NCI-H2171 treated with DMSO at 0.1 percent for 48 hours (cell line): ENCODE measurements at regions not wholly inside any gene's neighbourhood (a gene's known extent, or its start where the extent isn't known, plus 50 kb on each side); places are given as distances from the start of the nearest gene placed in this dataset.

ENCODE experiments used
- DNase-seq: peaks from one replicate; lab custom pipeline; 2025; lab: John Stamatoyannopoulos, UW

DNA sequence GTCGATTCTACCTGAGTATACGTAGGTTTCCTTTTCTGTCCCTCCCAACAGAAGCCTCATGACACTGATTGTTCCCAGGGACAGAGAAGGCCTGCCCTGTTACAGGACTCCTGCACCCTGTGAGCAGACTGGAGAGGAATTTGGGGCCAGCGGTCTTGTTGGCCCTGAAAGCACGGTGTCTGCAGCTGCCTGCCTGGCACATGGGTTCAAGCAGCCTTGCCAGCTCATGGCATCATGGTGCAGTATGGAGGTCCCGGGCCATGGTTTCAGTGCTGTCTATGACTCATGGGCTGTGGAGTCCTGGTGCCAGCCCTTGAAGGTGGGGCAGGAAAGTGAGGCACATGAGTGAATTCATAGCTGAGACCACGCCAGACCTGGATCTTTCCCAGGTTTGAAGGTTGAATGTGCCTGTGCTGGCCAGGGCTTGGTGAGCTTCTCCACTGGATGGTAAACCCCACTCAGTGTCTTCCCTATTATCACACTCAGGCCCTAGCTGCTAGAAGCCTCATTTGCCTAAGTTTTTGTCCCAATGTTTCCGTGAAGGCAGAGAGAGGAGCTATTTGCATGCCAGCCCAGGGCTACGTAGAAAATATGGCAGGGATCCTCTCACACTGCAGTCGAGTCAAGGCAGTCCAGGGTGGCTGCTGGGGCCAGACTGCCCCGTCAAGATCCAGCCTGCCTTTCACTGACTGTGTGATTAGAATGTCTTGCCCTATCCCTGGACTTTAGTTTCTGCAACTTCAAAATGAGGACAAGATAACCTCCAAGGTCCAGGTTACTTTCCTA is 277.2 kb upstream of the CCL2 start:
- DNase-seq: no peak

DNA sequence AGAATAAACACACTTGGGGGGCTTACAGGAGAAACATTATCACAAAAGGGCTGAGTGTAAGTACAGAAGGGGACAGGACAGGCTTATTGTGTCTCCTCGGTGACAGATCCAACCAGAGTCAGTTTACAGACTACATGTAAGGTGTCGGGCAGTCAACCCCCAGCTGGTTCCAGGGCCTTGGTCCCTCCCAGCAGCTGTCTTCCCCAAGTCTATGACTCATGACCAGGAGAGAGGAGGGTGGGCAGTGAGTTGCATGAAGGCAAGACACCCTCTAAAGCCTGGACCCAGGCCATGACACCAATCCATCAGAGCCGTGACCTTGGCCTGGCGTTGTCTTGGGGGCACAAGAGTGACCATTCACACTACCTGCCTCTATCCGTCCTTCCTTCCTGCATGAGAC is 276.2 kb upstream of the CCL2 start:
- DNase-seq: no peak

DNA sequence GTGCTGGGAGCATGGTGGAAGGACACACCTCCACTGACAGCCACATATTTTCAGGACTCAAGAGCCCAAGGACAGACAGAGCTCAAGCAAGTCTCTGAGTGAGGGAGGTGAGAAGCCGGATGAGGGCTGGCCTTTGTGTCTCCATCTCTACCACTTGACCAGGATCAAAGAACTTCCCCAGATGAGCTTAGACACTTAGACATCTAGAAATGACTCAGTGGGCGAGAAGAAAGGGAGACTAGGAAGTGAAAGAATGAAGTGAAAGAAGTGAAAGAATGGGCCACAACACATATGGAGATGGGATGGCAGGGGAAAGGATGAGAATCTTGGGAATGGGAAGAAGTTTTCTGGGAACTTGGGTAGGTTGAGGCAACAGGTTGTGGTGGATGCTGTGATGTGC is 274.9 kb upstream of the CCL2 start:
- DNase-seq: no peak

DNA sequence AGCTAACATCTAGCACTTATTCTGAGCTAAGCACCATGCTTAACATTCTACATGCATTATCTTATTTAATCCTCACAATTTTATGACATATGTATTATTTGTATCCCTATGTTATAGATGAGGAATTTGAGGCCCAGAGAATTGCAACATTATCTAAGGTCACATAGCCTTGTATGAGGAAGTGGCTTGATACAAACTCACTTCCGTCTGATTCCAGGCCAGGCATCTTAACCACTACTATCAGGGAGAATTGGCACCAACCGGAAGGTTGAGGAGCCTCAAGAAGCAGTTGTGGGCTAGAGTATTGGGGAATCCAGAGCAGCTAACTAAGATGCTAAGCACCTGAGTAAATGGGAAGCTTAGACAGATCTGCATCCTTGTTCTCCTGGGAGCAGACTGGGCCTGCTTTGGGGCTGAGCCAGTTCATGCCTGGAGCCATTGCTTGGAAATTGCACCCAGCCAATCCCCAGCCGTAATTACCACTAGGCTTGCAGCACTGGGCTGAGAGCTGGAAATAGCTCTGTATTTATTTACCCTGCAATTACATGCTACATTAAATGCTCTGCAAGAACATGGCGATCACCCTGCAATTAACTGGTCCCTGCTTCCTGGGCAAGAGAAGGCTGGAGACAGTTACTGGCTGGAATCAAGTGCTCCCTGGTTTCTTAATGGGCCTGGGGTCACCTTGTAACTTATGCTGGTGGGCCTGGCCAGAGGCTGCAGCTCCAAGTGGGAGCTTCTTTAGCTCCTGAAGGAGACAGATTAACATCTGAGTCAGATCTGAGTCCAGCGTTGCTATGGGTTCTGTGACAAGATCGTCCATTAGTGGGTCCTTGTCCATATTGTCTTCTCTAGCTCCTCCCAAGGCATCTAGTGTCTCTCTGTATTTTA is 273.1 kb upstream of the CCL2 start:
- DNase-seq: peak; percentile 79

- DNase-seq: no peak
Observed at GRCh38 chr17:33982909-33983308, 272.2 kb upstream of the CCL2 start.

DNA sequence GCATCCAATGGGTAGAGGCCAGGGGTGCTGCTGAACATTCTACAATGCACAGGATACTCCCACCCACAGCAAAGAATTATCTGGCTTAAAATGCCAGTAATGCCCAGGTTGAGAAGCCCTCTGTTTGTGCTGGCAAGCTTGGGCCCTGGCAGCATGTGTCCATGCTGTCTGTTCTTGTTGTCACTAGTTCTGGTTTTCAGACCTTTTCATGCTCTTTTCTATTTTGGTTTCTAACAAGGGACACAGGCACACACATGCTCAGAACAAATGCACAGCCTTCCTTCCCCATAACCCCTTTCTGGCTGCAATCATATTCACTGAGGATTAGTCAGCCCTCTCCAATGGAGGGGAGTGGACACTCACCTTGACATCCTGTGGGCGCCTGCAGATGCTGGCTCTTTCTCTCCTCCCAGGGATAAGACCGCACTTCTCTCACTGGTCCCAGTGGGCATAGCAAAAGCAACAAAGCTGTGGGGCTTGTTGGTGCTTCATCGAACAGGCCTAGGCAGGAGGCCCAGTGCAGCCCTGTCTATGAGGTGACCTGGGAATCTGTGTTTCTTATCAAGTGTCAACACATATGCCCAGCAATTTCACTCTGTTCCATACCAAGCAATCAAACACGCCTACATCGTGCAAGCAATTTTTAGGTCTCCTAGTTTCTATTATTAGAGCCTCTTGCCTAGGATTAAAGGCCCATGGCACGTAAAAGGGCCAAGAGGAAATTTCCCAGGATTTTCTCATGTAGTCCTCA is 271.1 kb upstream of the CCL2 start:
- DNase-seq: no peak

- DNase-seq: no peak
Observed at GRCh38 chr17:33986088-33986487, 269.0 kb upstream of the CCL2 start.

DNA sequence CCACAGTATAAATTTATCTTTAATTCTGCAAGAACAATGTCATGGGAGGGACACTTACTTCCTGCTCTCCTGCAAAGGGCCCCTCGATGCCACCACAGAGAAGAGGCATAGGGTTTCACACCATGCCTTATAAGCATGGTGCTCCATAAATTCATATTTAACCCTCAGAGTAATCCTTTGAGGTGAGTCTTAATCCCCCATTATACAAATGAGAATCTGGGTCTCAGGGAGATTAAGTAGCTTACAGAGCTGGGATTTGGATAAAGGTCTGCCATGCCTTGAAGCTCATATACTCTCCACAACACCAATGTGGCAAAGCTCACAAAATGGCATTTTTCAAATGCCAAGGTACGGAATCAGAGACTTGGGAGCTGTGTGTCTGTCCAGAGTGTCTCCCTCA is 268.5 kb upstream of the CCL2 start:
- no peak for DNase-seq

DNA sequence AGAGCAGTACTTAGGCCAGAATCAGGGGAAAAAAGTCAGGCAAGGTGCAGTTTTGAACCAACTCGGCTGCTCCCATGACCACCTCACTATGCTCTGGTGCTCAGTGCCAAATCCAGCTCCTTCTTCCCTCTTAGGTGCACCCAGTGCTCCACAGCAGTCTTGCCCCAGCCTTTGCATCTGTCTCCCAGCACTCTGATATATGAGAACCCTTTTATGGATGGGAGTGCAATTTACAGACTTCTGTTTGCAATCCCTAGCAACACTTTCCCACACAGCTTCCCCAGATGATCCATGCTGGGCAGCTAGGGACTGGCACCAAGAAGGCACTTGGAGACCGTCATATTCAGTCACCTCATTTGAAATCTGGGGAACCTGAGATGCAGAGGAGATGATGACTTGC is 267.9 kb upstream of the CCL2 start:
- peak; percentile 68 for DNase-seq

- DNase-seq: no peak
Observed at GRCh38 chr17:33989361-33990148, 265.5 kb upstream of the CCL2 start.

DNA sequence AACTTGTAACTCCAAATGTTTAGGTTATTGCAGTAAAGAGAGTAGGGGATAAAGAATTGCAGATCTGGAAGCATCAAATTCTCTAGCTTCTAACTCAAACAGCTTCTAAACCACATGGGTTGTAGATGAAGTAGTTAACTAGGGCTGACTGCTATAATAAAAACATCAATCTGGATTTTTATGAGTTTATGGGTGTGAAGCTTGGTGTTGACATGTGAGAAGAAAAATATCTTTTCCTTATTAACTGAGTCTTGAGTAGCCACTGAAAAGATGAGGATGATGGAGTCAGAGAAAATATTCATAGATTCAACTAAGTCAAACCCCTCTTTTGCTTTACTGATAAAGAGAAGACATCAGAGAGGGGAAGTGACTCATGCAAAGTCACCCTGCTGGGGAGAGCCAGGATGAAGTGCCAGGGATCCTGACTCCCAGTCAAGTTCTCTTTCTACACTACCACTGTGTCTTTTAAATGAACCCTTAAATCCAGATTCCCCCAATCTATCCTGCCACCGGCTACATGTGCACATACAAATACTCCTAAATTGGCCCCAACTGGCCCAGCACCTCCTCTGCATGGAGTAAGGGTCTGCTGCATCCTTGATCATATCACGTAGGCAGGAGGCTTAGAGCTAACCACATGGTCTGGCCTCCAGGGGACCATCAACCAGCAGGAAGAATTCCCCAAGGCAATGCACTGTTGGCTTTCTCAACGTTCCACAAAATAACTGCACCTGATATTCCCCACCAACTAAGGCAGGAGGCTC is 264.0 kb upstream of the CCL2 start:
- peak; percentile 18 for DNase-seq

- DNase-seq: no peak
Observed at GRCh38 chr17:33992113-33992512, 263.0 kb upstream of the CCL2 start.

GRCh38 chr17:34000639-34001038 is 254.4 kb upstream of the CCL2 start:
- no peak for DNase-seq

- DNase-seq: no peak
Observed at GRCh38 chr17:34001246-34001645, 253.8 kb upstream of the CCL2 start.

GRCh38 chr17:34006126-34006525 is 249.0 kb upstream of the CCL2 start:
- DNase-seq: no peak

- DNase-seq: no peak
Observed at GRCh38 chr17:34008125-34008524, 247.0 kb upstream of the CCL2 start.

DNA sequence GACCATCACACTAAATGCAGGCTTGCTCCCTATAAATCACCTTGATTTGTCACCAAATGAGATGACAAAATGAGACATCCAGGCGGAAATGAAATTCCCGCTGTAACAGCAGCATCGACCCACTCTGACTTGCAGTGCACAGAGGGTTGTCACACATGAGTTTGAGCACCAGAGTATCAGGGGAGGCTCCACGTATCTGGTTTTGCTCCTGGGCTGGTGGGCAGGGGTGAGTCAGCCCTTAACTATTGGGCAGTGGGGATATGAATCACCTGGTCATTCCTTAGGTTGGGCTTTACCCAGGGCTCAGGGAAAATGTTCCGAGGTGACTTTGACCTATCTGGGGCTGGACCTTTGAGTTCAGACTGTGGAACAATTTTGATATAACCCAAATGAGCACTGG is 245.2 kb upstream of the CCL2 start:
- DNase-seq: no peak

- no peak for DNase-seq
Observed at GRCh38 chr17:34010534-34010933, 244.6 kb upstream of the CCL2 start.

DNA sequence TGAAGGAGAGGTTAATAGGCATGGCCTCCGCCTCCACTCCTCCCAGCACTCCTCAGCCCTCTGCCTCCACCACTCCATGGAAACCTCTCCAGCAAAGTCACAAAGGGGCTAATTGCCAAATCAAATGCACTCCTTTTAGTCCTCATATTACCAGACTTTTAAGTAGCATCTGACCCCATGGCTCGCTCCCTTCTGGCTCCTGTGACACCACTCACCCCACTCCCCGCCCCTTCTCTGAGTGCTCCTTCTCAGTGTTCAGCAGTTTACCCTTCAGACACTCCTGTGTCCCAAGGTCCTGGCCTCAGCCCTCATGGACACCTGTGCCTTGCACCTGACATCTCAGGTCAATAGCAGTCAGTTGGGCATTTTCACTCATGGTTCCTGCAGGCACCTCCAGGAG is 243.5 kb upstream of the CCL2 start:
- DNase-seq: no peak

DNA sequence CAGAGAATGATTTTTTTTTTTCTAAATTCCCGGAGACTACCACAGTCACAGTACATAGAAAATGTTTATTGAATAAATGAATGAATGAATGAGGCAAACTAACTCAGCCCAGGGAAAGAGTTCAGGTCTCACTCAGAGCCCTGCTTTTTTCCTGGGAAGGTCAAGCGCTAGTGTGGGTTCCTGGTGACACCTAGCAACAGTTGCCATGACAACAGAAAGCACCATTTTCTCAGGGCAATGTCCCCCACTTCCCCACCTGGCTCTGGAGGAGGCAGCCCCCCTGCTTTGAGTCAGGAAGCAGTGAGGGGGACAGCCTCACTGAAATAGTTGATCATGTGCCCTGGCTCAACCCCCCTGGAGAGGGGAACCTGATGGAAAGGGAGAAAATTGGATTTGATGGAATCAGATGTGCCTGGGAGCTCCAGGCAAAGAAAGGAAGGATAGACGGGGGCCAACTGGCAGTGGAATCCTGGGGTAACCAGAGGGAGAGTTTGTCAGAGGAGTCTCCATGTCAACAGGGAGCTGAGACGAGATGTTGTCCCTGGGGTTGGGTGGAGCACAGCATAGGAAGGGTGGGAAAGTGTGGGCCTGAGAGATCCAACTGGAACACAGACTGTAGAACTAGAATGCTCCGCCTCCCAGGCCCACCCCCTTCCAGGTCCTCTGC is 242.2 kb upstream of the CCL2 start:
- no peak for DNase-seq
